ENCODE measurements at regions not wholly inside any gene's neighbourhood (a gene's known extent, or its start where the extent isn't known, plus 50 kb on each side); places are given as distances from the start of the nearest gene placed in this dataset.

DNA sequence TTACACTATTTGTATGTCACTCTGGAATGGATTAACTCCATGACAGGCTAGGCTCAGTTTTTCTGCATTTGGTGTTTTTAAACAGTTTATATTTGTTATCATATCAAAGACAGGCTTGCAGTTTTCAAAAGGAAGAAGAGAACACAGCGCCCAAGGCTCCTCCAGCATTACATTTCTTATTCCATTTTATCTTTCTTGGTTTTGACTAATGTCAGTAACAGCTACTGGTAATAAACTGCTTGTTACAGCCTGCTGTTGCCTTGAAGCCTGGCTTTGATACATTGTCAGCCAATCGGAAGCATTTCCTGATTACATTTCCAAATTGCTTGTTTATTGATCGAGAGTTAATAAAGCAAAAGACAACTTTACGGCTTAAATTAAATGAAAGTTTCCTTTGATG, 166.0 kb upstream of the MDFIC start:
- no peak for TF ChIP-seq Cebpa-rat (IDR thresholded peaks at IDR 0.05)
- no peak overlapping the region for H3K4me2 ChIP-seq
- H3K36me3 ChIP-seq, result no peaks in the 10 kb centered on the region
- no peak overlapping the region for H3K27ac ChIP-seq
- no peaks in the 10 kb centered on the region for H3K27me3 ChIP-seq
- H3K4me3 ChIP-seq, result no peak overlapping the region
- no peaks in the 10 kb centered on the region for H3K9me3 ChIP-seq (replicated peaks in 1 of 11)
- H3K4me1 ChIP-seq, result peaks cover 0 to 14% (median 0%) of the 10 kb centered on the region in 10 experiments; a peak in 2 of 20 replicates
- no peak overlapping the region for H3K9ac ChIP-seq
- no peaks in the 10 kb centered on the region for H4K20me1 ChIP-seq

DNA sequence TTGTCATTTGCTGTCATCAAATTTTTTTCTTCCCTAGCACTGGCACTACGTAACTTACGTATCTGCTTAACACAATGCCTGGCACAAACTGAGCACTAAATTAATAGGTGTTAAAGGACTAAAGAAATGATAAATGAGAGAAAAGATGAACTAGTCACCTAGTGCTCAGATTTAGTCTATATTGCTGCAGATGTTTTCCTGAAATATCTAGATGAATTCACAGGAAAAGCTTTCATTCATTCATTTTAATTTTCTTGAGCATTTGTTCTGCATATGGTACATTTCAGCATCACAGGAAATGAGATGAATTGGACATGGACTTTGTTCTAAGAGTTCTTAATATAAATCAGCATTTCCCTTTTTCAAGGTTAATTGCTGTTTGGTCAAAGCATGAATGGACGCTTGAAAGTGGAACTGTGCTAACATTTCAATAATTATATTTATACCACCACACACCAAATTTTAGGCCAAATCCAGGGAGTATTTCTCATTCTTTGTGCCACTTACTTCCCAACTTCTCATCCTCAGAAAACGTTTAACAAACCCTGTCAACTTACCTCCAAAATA, 163.2 kb upstream of the MDFIC start:
- no peak for TF ChIP-seq Cebpa-rat (IDR thresholded peaks at IDR 0.05)
- no peak overlapping the region for H3K27ac ChIP-seq
- H3K9me3 ChIP-seq (replicated peaks in 1 of 11), result no peaks in the 10 kb centered on the region
- H3K4me3 ChIP-seq, result no peak overlapping the region
- H3K4me2 ChIP-seq, result no peak overlapping the region
- peaks cover 0 to 14% (median 0%) of the 10 kb centered on the region in 10 experiments; a peak in 2 of 20 replicates for H3K4me1 ChIP-seq
- H4K20me1 ChIP-seq, result no peaks in the 10 kb centered on the region
- no peak overlapping the region for H3K9ac ChIP-seq
- no peaks in the 10 kb centered on the region for H3K27me3 ChIP-seq
- H3K36me3 ChIP-seq, result no peaks in the 10 kb centered on the region

DNA sequence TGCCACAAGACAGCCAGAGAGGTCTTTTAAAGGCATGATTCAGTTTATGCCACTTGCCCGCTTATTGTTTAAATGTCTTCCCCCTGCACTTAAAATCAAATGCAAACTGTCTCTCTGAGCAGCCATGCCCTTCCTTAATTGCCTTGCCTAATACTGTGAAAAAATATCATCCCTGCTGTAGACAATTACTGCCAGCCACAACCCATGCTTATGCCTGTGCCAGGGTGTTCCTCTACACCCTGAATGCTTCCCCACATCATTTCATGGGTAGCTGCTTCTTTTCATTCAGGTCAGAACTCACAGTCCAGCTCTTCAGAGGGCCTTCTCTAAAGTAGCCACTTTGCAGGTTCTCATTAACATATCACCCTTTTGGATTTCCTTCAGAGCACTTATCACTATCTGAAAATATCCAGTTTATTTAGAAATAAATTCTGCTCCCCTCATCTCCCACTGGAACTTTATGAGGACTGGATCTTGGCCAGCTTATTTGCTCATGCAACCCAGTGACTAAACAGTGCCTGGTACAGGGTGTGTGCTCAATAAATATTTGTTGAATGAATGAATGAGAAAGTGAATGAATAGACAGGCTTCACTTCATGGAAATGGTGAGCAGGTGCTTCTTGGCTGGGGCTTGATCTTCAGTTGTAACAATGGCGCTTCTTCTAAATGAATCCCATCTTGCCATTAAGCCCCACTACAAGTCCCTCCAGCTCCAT, 162.4 kb upstream of the MDFIC start:
- no peak for TF ChIP-seq Cebpa-rat (IDR thresholded peaks at IDR 0.05)
- Histone ChIP-seq H3K4me1 (peaks cover 0 to 14% (median 0%) of the 10 kb centered on the region in 10 experiments; a peak in 2 of 20 replicates), H3K27me3 (no peaks in the 10 kb centered on the region), H3K27ac (no peak overlapping the region), H3K4me3 (no peak overlapping the region), H4K20me1 (no peaks in the 10 kb centered on the region), H3K36me3 (no peaks in the 10 kb centered on the region), H3K4me2 (no peak overlapping the region), H3K9ac (no peak overlapping the region), H3K9me3 (replicated peaks in 1 of 11) (no peaks in the 10 kb centered on the region)

DNA sequence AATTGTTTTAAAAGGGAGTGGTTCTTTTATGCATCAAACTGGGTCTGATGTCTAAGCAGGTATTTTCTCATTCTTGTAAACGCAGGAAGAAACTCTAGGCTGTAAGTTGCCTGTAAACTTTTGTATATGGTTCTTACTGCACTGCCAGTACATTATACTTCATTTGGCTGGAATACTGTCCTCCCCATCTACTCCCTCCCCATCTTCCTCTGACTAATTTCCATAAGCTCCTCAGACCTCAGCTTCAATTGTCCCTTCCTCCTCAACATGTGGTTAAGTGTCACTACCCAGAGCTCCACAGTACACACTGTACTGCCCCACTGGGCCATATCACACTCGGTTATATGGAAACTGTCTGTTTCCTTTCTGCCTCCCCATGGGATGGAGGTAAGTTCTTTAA, 161.4 kb upstream of the MDFIC start:
- Histone ChIP-seq H3K9ac (no peak overlapping the region), H3K4me3 (no peak overlapping the region), H3K27ac (no peak overlapping the region), H3K4me1 (peaks cover 0 to 14% (median 0%) of the 10 kb centered on the region in 10 experiments; a peak in 2 of 20 replicates), H4K20me1 (no peaks in the 10 kb centered on the region), H3K4me2 (no peak overlapping the region), H3K9me3 (replicated peaks in 1 of 11) (no peaks in the 10 kb centered on the region; a peak in 1 of 22 replicates), H3K27me3 (no peaks in the 10 kb centered on the region), H3K36me3 (no peaks in the 10 kb centered on the region)
- no peak for TF ChIP-seq Cebpa-rat (IDR thresholded peaks at IDR 0.05)

- no peak overlapping the region for H3K27ac ChIP-seq
- no peaks in the 10 kb centered on the region for H3K27me3 ChIP-seq
- no peak for TF ChIP-seq Cebpa-rat (IDR thresholded peaks at IDR 0.05)
These were observed 159.9 kb upstream of the MDFIC start for GRCh38 chr7:114761973-114762372.

GRCh38 chr7:114765331-114766040, 156.4 kb upstream of the MDFIC start:
- H3K4me1 ChIP-seq, result no peaks in the 10 kb centered on the region
- H4K20me1 ChIP-seq, result no peaks in the 10 kb centered on the region
- H3K4me2 ChIP-seq, result no peak overlapping the region
- TF ChIP-seq Cebpa-rat (IDR thresholded peaks at IDR 0.05), result no peak
- H3K4me3 ChIP-seq, result no peak overlapping the region
- no peaks in the 10 kb centered on the region for H3K36me3 ChIP-seq
- no peaks in the 10 kb centered on the region; a peak in 1 of 22 replicates for H3K9me3 ChIP-seq (replicated peaks in 1 of 11)
- H3K9ac ChIP-seq, result no peak overlapping the region
- no peak overlapping the region for H3K27ac ChIP-seq
- no peaks in the 10 kb centered on the region for H3K27me3 ChIP-seq

More at GRCh38 chr7:114761973-114762372, 159.9 kb upstream of the MDFIC start:
- H3K36me3 ChIP-seq, result no peaks in the 10 kb centered on the region
- peaks cover 0 to 14% (median 0%) of the 10 kb centered on the region in 10 experiments; a peak in 2 of 20 replicates for H3K4me1 ChIP-seq
- H3K4me2 ChIP-seq, result no peak overlapping the region
- H4K20me1 ChIP-seq, result no peaks in the 10 kb centered on the region
- no peak overlapping the region for H3K4me3 ChIP-seq
- no peak overlapping the region for H3K9ac ChIP-seq
- H3K9me3 ChIP-seq (replicated peaks in 1 of 11), result no peaks in the 10 kb centered on the region; a peak in 1 of 22 replicates

- Histone ChIP-seq H3K27ac (no peak overlapping the region), H3K4me1 (no peaks in the 10 kb centered on the region), H3K9me3 (replicated peaks in 1 of 11) (no peaks in the 10 kb centered on the region; a peak in 1 of 22 replicates), H4K20me1 (no peaks in the 10 kb centered on the region), H3K9ac (no peak overlapping the region), H3K36me3 (no peaks in the 10 kb centered on the region), H3K27me3 (no peaks in the 10 kb centered on the region), H3K4me3 (no peak overlapping the region), H3K4me2 (no peak overlapping the region)
- TF ChIP-seq Cebpa-rat (IDR thresholded peaks at IDR 0.05), result no peak
These were observed 155.9 kb upstream of the MDFIC start for GRCh38 chr7:114766041-114766356.

DNA sequence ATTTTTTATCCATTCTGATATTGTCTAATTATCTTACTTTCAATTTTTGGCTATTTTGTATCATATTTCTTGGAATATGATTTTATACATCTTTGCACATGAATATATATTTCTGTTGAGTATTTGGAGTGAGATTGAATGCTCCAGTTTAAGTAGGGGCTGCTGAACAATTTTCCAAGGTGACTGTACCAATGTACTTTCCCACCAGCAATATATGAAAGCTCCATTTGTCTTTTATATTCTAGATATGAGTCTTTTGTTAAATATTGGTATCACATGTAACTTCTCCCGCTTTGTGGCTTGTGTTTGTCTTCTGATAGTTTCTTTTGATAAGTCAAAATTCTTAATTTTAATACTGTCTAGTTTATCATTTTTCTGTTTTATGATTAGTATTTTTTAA, 144.6 kb upstream of the MDFIC start:
- Histone ChIP-seq H4K20me1 (no peaks in the 10 kb centered on the region), H3K9ac (no peak overlapping the region), H3K9me3 (replicated peaks in 1 of 11) (no peaks in the 10 kb centered on the region), H3K36me3 (no peaks in the 10 kb centered on the region), H3K4me2 (no peak overlapping the region), H3K27ac (no peak overlapping the region), H3K4me1 (no peaks in the 10 kb centered on the region), H3K4me3 (no peak overlapping the region), H3K27me3 (no peaks in the 10 kb centered on the region)
- TF ChIP-seq Cebpa-rat (IDR thresholded peaks at IDR 0.05), result no peak

- Histone ChIP-seq H3K27me3 (no peaks in the 10 kb centered on the region), H3K27ac (no peak overlapping the region), H3K36me3 (no peaks in the 10 kb centered on the region), H4K20me1 (no peaks in the 10 kb centered on the region), H3K4me2 (no peak overlapping the region), H3K9ac (no peak overlapping the region), H3K9me3 (replicated peaks in 1 of 11) (no peaks in the 10 kb centered on the region), H3K4me1 (no peaks in the 10 kb centered on the region), H3K4me3 (no peak overlapping the region)
- TF ChIP-seq Cebpa-rat (IDR thresholded peaks at IDR 0.05), result no peak
These were observed 138.4 kb upstream of the MDFIC start for GRCh38 chr7:114783508-114783907.

All from BLaER1 treated with 17β-estradiol and CSF1 and Interleukin-3, amounts not matched to agents 10 nM and 100 nM (cell line).